Neural progenitor cell (in vitro differentiated cells): ENCODE measurements at regions not wholly inside any gene's neighbourhood (a gene's known extent, or its start where the extent isn't known, plus 50 kb on each side); places are given as distances from the start of the nearest gene placed in this dataset.

ENCODE experiments used
- CTCF ChIP-seq: fragments of 200-600 bp; sonication (generic); IDR thresholded peaks from 2 replicates; pipeline ENCODE4 v1.5.1; 2017; ENCODE audit warnings: antibody characterized with exemption, mild to moderate bottlenecking
- EZH2 ChIP-seq: fragments of 200-600 bp; sonication (generic); IDR thresholded peaks from 2 replicates; pipeline ENCODE4 v1.6.1; 2017; ENCODE audit warnings: antibody characterized with exemption, mild to moderate bottlenecking, moderate library complexity
- EZH2phosphoT487 ChIP-seq: fragments of 200-600 bp; sonication (generic); IDR thresholded peaks from 2 replicates; pipeline ENCODE4 v1.6.1; 2017; ENCODE audit warnings: antibody characterized with exemption

- TF ChIP-seq CTCF (no peak), EZH2phosphoT487 (no peak), EZH2 (no peak)
These were observed 174.2 kb downstream of the BCL11A start for GRCh38 chr2:60379216-60379615.
